Activated CD4-positive, CD25-positive, alpha-beta regulatory T cell treated with anti-CD3 and anti-CD28 coated beads, Interleukin-2, amount 50 U/mL, for 24 hours (primary cell): ENCODE measurements at regions not wholly inside any gene's neighbourhood (a gene's known extent, or its start where the extent isn't known, plus 50 kb on each side); places are given as distances from the start of the nearest gene placed in this dataset.
"Not testable (repeated sequence)": the region's sequence is repeated elsewhere in the genome, so short reads cannot be mapped to it uniquely, and the experiment has no call there.

Experiments
- ATAC-seq, 2 donors: fragments of 150-1000 bp; cut with Tn5 transposase; one replicate each; pipeline ENCODE4 v1.10.0; 2021; ENCODE audit warnings: mild to moderate bottlenecking in 1 of 2, moderate library complexity in 1 of 2

GRCh38 chr3:110493438-110494092 is 578.1 kb upstream of the NECTIN3 start:
- ATAC-seq, result no peak

DNA sequence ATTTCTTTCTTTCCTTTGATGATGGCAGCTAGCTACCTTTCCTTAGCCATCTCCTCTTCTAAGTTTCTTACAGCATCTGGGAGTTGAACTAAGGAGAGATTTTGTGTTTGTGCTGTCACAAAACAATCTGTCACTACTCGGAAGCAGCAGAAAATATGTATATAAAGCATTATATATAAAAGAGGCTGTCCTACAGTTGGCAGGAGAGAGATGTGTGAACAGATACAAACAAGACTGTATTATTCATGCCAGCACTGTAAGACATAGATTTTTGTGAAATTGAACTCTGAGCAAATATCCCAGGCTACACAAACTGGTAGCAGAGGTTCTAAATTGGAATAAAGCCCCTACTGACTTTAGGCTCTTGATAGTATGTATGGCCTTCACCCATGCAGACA is 577.5 kb upstream of the NECTIN3 start:
- ATAC-seq, result no peak

DNA sequence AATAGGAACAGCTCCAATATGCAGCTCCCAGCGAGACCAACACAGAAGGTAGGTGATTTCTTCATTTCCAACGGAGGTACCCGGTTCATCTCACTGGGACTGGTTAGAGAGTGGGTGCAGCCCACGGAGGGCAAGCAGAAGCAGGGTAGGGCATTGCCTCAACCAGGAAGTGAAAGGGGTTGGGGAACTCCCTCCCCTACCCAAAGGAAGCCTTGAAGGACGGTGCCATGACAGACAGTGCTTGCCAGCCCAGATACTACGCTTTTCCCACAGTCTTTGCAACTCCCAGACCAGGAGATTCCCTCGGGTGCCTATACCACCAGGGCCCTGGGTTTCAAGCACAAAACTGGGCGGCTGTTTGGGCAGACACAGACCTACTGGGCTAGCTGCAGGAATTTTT is 576.9 kb upstream of the NECTIN3 start:
- ATAC-seq, result no peak

DNA sequence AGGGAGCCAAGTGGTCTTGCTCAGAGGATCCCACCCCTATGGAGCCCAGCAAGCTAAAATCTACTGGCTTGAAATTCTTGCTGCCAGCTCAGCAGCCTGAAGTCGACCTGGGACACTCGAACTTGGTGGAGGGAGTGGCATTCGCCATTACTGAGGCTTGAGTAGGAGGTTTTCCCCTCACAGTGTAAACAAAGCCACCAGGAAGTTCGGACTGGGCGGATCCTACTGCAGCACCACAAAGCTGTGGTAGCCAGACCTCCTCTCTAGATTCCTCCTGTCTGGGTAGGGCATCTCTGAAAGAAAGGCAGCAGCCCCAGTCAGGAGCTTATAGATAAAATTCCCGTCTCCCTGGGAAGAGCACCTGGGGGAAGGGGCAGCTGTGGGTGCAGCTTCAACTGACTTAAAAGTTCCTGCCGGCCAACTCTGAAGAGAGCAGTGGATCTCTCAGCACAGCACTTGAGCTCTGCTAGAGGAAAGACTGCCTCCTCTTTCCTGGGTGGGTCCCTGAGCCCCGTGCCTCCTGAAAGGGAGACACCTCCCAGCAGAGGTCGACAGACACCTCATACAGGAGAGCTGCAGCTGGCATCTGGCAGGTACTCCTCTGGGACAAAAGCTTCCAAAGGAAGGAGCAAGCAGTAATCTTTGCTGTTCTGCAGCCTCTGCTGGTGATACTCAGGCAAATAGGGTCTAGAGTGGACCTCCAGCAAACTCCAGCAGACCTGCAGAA is 576.3 kb upstream of the NECTIN3 start:
- no peak for ATAC-seq

- ATAC-seq, result no peak
Observed at GRCh38 chr3:110504401-110504800, 567.2 kb upstream of the NECTIN3 start.

DNA sequence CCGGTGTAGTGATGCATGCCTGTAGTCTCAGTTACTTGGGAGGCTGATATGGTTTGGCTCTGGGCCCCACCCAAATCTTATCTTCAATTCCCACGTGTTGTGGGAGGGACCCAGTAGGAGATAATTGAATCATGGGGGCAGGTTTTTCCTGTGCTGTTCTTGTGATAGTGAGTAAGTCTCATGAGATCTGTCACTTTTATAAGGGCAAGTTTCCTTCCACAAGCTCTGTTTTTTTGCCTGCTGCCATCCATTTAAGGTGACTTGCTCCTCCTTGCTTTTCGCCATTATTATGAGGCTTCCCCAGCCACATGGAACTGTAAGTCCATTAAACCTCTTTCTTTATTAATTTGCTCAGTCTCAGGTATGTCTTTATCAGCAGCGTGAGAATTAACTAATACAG is 566.7 kb upstream of the NECTIN3 start:
- no peak for ATAC-seq

DNA sequence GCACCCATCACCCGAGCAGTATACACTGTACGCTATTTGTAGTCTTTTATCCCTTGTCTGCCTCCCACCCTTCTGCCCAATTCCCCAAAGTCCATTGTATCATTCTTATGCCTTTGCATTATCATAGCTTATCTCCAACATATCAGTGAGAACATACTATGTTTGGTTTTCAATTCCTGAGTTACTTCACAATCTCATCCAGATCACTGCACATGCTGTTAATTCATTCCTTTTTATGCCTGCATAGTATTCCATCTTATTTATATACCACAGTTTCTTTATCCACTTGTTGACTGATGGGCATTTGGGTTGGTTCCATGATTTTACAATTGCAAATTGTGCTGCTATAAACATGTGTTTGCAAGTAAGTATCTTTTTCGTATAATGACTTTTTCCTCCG is 564.7 kb upstream of the NECTIN3 start:
- no peak for ATAC-seq

GRCh38 chr3:110507570-110507969 is 564.0 kb upstream of the NECTIN3 start:
- ATAC-seq, result not testable (repeated sequence)

DNA sequence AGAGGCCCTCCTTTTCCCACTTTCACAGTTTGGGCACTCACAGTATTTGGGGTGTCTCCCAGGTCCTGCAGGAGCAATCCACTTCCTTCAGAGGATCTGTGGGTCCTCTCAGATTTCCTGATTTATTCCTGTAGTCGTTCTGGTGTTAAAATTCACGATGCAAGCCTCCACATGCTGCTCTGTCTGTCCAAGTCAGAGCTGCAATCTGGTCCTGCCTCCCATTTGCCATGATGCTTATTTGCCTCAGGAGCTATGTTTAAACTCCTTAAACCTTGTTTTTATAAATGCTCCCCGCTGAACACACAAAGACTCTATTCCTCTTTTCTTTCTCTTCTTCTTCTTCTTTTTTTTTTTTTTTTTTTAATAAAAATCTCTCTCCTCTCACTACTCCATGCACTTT is 558.7 kb upstream of the NECTIN3 start:
- ATAC-seq, result no peak

GRCh38 chr3:110518031-110518430 is 553.6 kb upstream of the NECTIN3 start:
- no peak for ATAC-seq

DNA sequence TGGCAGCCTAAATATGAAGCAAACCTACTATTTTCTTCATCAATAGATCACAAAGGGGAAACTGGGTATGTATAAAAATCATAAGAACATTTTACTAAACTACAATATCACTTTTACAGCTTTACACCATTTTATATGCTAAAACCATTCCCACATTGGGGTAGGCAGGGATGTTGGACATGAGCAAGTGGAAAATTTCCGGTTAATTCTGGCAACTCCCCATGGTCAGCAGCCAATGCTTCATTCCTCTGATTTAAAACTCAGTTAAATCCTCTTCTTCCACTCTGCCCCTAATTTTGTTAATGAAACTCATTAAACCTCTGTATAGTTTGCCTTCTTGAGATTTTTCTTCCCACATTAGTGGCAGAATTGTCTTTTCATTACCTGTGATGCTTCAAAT is 552.5 kb upstream of the NECTIN3 start:
- no peak for ATAC-seq

- no peak for ATAC-seq
Observed at GRCh38 chr3:110521019-110521418, 550.6 kb upstream of the NECTIN3 start.

DNA sequence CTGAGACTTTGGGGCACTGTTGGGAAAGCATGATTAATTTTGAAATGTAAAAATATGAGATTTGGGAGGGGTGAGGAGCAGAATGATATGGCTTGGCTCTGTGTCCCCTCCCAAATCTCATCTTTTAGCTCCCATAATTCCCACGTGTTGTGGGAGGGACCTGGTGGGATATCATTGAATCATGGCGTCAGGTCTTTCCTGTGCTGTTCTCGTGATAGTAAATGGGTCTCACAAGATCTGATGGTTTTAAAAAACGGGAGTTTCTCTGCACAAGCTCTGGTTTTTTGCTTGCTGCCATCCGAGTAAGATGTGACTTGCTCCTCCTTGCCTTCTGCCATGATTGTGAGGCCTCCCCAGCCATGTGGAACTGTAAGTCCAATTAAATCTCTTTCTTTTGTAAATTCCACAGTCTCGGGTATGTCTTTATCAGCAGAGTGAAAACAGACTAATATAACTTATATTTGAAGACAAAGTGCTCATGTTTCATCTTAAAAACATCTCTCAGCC is 546.0 kb upstream of the NECTIN3 start:
- not testable (repeated sequence) for ATAC-seq

DNA sequence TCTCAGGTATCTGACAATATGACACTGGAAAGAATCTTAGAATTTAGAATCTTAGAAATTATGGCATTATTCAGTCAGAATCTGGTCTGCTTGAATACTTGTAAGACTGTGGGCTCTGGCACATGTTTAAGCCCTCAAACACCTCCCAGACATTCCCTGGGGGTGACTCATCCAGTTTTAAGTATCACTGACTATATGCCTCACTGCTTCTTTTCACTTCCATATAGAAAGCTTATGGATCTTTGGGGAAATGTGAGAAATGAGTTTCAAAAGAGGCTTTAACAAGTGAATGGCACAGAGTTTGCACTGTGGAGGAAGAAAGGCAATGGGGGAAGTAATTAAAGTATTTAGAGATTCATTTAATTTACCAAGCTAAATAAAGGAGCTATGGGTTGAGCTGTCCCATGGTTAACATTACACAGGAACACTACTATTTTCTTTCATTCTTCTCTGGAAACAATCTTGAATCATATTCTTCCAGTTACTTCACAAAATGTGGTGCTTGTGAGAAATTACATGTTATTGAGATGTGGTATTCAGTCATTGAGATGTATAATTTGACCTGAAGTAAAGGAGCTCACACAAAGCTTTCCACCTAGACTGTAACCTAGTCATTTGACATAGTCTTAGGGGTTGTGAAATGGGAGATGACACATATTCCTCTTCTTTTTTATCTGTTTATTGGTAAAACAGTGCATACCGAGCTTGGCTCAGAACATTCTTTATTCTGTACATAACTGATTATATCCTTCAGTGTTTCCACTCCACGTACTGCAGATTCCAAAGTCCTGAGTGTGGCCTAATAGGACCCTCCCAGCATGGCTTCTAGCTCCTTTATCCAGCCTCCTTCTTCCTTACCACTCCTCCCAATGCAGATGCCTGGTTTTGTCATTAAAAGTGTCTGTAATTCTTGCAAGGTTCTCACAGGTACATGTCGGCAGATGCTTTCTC is 544.6 kb upstream of the NECTIN3 start:
- no peak for ATAC-seq

- ATAC-seq, result no peak
Observed at GRCh38 chr3:110528305-110529121, 543.1 kb upstream of the NECTIN3 start.

DNA sequence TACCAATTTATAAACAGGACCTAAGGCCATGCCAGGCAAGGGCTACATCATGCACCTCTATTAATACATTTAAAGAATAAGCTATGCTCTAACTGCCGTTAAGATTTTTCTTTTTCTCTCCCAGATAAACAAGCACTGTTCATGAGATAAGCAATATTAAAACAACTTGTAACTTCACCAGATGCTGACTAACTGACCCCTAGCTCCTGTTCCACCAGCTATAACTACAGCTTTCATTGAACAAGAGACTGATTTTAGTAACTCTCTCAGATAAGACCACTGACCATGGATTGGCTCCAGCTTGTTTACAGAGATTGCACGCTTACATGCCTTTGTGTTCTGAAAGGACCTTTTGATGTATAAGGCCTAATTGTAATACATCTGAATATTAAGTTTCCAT is 540.7 kb upstream of the NECTIN3 start:
- ATAC-seq, result no peak

DNA sequence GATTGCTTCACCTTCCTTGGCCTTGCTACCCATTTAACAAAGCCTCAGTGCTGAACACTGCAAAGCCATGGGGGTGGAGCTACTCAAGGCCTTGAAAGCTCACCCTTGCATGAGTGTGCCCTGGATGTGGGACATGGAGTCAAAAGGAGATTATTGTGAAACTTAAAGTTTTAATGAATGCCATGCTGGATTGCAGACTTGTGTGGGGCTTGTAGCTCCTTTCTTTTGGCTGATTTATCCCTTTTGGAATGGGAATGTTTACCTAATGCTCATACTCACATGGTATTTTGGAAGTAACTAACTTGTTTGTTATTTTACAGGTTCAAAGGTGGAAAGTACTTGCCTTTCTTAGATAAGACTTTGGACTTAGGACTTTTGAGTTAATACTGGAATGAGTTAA is 538.5 kb upstream of the NECTIN3 start:
- no peak for ATAC-seq

- ATAC-seq, result no peak
Observed at GRCh38 chr3:110542552-110543150, 529.0 kb upstream of the NECTIN3 start.

GRCh38 chr3:110544730-110545129 is 526.9 kb upstream of the NECTIN3 start:
- no peak for ATAC-seq

GRCh38 chr3:110550511-110550910 is 521.1 kb upstream of the NECTIN3 start:
- ATAC-seq, result no peak

DNA sequence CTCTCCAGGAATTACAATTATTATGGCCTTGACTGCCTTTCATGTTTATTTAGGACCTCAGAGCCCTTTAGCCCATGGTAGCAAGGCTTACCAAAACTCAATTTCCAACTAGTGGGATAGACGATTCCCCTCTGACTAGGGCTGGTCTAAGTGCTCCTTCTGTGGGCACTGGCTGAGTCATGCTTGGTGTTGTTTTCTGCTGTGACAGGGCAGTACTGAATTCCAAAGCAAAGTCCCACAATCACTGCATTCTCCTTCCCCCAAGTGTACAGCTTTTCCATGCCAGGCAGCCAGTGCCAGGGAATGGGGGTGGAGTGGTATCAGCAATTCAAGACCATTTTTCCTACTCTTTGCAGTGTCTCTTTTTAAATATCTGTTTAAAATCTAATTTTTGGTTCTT is 509.0 kb upstream of the NECTIN3 start:
- ATAC-seq, result no peak

- no peak for ATAC-seq
Observed at GRCh38 chr3:110564674-110565073, 506.9 kb upstream of the NECTIN3 start.
